SK-N-SH treated with all-trans-retinoic acid at 6 μM for 48 hours (cell line): ENCODE measurements at regions not wholly inside any gene's neighbourhood (a gene's known extent, or its start where the extent isn't known, plus 50 kb on each side); places are given as distances from the start of the nearest gene placed in this dataset.

Experiments used
- ARNTL ChIP-seq: fragments of 450-650 bp; formaldehyde crosslinking; IDR thresholded peaks from 2 replicates; pipeline ENCODE4 v1.5.0; 2020; ENCODE audit warnings: low read depth, mild to moderate bottlenecking, moderate library complexity, borderline replicate concordance
- GLIS3 ChIP-seq: fragments of 250-450 bp; sonication (Bioruptor Pico); IDR thresholded peaks from 2 replicates; pipeline ENCODE4 v1.5.0; 2020; ENCODE audit warnings: mild to moderate bottlenecking, moderate library complexity
- ISL1 ChIP-seq: fragments of 250-450 bp; sonication (Bioruptor Pico); IDR thresholded peaks from 2 replicates; pipeline ENCODE4 v2.1.2; 2022; ENCODE audit warnings: mild to moderate bottlenecking, moderate library complexity
- RARB ChIP-seq: fragments of 250-450 bp; sonication (Bioruptor Pico); IDR thresholded peaks from 2 replicates; pipeline ENCODE4 v1.8.0; 2021; ENCODE audit warnings: mild to moderate bottlenecking, moderate library complexity
- TCF4 ChIP-seq: fragments of 250-450 bp; sonication (Bioruptor Pico); IDR thresholded peaks from 2 replicates; pipeline ENCODE4 v1.8.0; 2021; ENCODE audit warnings: mild to moderate bottlenecking, moderate library complexity, borderline replicate concordance
- TOX ChIP-seq: fragments of 250-450 bp; sonication (Bioruptor Pico); IDR thresholded peaks from 2 replicates; pipeline ENCODE4 v1.8.0; 2021; ENCODE audit warnings: mild to moderate bottlenecking, moderate library complexity, borderline replicate concordance
- ZFP3 ChIP-seq: fragments of 250-450 bp; sonication (Bioruptor Pico); IDR thresholded peaks from 2 replicates; pipeline ENCODE4 v1.5.0; 2020; ENCODE audit warnings: mild to moderate bottlenecking, moderate library complexity
- ZFP30 ChIP-seq: fragments of 450-650 bp; formaldehyde crosslinking; IDR thresholded peaks from 2 replicates; pipeline ENCODE4 v1.5.0; 2022; ENCODE audit warnings: mild to moderate bottlenecking, moderate library complexity
- ZNF565 ChIP-seq: fragments of 450-650 bp; formaldehyde crosslinking; conservative IDR thresholded peaks from 2 replicates; pipeline ENCODE4 v1.5.0; 2020; ENCODE audit warnings: low read depth, mild to moderate bottlenecking, moderate library complexity
- ZNF8 ChIP-seq: fragments of 450-650 bp; formaldehyde crosslinking; IDR thresholded peaks from 2 replicates; pipeline ENCODE4 v1.5.0; 2020; ENCODE audit warnings: mild to moderate bottlenecking, moderate library complexity
- TF ChIP-seq, protein P1 (sequence below): fragments of 250-450 bp; sonication (Bioruptor Pico); IDR thresholded peaks from 2 replicates; pipeline ENCODE4 v1.8.0; 2020; ENCODE audit warnings: mild to moderate bottlenecking, moderate library complexity, borderline replicate concordance
- TF ChIP-seq, protein P2 (sequence below): fragments of 250-450 bp; sonication (Bioruptor Pico); IDR thresholded peaks from 2 replicates; pipeline ENCODE4 v1.5.1; 2020; ENCODE audit warnings: low read depth, mild to moderate bottlenecking, moderate library complexity

DNA sequence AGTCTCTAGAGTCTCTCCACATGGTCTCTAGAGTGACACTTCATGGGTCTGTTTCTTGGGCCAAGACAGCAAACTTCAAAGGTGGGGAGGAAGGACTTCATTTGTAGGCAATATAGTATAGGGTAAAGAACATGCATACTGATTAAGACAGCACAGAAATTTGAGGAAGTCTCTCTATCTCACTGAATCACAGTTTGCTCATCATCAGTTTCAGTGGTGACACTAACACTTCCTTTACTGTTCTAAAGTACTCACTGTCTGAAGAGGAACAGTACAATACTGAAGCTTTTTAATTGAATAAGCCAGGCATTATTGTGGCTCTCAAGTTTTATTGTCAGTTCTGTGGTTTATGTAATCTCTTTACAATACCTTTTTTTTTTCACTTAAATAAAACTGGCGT, 656.4 kb upstream of the CDH8 start:
- TF ChIP-seq TOX (CRISPR knock-in tag) (no peak), ZNF565 (no peak), TCF4 (no peak), ZFP30 (CRISPR knock-in tag) (no peak), RARB (no peak), ISL1 (no peak), ZNF8 (CRISPR knock-in tag) (no peak), ARNTL (CRISPR knock-in tag) (no peak), ZFP3 (CRISPR knock-in tag) (no peak), GLIS3 (CRISPR knock-in tag) (no peak)
- TF ChIP-seq, protein P1, sequence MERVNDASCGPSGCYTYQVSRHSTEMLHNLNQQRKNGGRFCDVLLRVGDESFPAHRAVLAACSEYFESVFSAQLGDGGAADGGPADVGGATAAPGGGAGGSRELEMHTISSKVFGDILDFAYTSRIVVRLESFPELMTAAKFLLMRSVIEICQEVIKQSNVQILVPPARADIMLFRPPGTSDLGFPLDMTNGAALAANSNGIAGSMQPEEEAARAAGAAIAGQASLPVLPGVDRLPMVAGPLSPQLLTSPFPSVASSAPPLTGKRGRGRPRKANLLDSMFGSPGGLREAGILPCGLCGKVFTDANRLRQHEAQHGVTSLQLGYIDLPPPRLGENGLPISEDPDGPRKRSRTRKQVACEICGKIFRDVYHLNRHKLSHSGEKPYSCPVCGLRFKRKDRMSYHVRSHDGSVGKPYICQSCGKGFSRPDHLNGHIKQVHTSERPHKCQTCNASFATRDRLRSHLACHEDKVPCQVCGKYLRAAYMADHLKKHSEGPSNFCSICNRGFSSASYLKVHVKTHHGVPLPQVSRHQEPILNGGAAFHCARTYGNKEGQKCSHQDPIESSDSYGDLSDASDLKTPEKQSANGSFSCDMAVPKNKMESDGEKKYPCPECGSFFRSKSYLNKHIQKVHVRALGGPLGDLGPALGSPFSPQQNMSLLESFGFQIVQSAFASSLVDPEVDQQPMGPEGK (CRISPR knock-in tag) = no peak
- TF ChIP-seq, protein P2, sequence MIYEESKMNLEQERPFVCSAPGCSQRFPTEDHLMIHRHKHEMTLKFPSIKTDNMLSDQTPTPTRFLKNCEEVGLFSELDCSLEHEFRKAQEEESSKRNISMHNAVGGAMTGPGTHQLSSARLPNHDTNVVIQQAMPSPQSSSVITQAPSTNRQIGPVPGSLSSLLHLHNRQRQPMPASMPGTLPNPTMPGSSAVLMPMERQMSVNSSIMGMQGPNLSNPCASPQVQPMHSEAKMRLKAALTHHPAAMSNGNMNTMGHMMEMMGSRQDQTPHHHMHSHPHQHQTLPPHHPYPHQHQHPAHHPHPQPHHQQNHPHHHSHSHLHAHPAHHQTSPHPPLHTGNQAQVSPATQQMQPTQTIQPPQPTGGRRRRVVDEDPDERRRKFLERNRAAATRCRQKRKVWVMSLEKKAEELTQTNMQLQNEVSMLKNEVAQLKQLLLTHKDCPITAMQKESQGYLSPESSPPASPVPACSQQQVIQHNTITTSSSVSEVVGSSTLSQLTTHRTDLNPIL = no peak
